Stimulated activated CD4-positive, alpha-beta T cell treated with anti-CD3 and anti-CD28 coated beads, Interleukin-4, amount 100 ng/mL, for 4 hours (primary cell): ENCODE measurements at regions not wholly inside any gene's neighbourhood (a gene's known extent, or its start where the extent isn't known, plus 50 kb on each side); places are given as distances from the start of the nearest gene placed in this dataset.

Experiments used
- DNase-seq, 2 experiments: peaks; one replicate each; pipeline ENCODE4 v3.0.0-alpha.2; 2020

GRCh38 chr22:27152883-27153282 lies 495.5 kb downstream of the MIAT start:
- DNase-seq = no peak

GRCh38 chr22:27153386-27153785 lies 496.0 kb downstream of the MIAT start:
- no peak for DNase-seq

GRCh38 chr22:27154717-27155116 lies 497.3 kb downstream of the MIAT start:
- no peak for DNase-seq

GRCh38 chr22:27156821-27157489 lies 499.6 kb downstream of the MIAT start:
- no peak for DNase-seq

- no peak for DNase-seq
These were observed 500.4 kb downstream of the MIAT start for GRCh38 chr22:27157666-27158370.

- DNase-seq = no peak
These were observed 501.6 kb downstream of the MIAT start for GRCh38 chr22:27159016-27159415.

- no peak for DNase-seq
These were observed 502.4 kb downstream of the MIAT start for GRCh38 chr22:27159716-27160295.

- no peak for DNase-seq
These were observed 506.1 kb downstream of the MIAT start for GRCh38 chr22:27163162-27164137.

- no peak for DNase-seq
These were observed 507.6 kb downstream of the MIAT start for GRCh38 chr22:27164781-27165503.

GRCh38 chr22:27168681-27169080 lies 511.3 kb downstream of the MIAT start:
- no peak for DNase-seq

GRCh38 chr22:27170491-27170890 lies 513.1 kb downstream of the MIAT start:
- DNase-seq = no peak

GRCh38 chr22:27171212-27171611 lies 513.8 kb downstream of the MIAT start:
- DNase-seq = no peak

- DNase-seq = no peak
These were observed 516.1 kb downstream of the MIAT start for GRCh38 chr22:27173530-27173929.

GRCh38 chr22:27175021-27175838 lies 517.8 kb downstream of the MIAT start:
- no peak for DNase-seq

- DNase-seq = no peak
These were observed 518.6 kb downstream of the MIAT start for GRCh38 chr22:27175974-27176373.

- DNase-seq = no peak
These were observed 521.8 kb downstream of the MIAT start for GRCh38 chr22:27179161-27179560.

GRCh38 chr22:27181537-27181936 lies 524.1 kb downstream of the MIAT start:
- DNase-seq = no peak

GRCh38 chr22:27183474-27183873 lies 526.1 kb downstream of the MIAT start:
- DNase-seq = no peak

- DNase-seq = no peak
These were observed 527.8 kb downstream of the MIAT start for GRCh38 chr22:27185099-27185709.

GRCh38 chr22:27185760-27186302 lies 528.4 kb downstream of the MIAT start:
- DNase-seq = no peak

- DNase-seq = no peak
These were observed 529.3 kb downstream of the MIAT start for GRCh38 chr22:27186643-27187042.
